Neural progenitor cell (in vitro differentiated cells): ENCODE measurements at regions not wholly inside any gene's neighbourhood (a gene's known extent, or its start where the extent isn't known, plus 50 kb on each side); places are given as distances from the start of the nearest gene placed in this dataset.

ENCODE experiments used
- EZH2phosphoT487 ChIP-seq: fragments of 200-600 bp; sonication (generic); IDR thresholded peaks from 2 replicates; pipeline ENCODE4 v1.6.1; 2017; ENCODE audit warnings: antibody characterized with exemption
- TF ChIP-seq, protein P1 (sequence below): fragments of 200-600 bp; sonication (generic); IDR thresholded peaks from 2 replicates; pipeline ENCODE4 v1.5.1; 2017; ENCODE audit warnings: antibody characterized with exemption, mild to moderate bottlenecking

DNA sequence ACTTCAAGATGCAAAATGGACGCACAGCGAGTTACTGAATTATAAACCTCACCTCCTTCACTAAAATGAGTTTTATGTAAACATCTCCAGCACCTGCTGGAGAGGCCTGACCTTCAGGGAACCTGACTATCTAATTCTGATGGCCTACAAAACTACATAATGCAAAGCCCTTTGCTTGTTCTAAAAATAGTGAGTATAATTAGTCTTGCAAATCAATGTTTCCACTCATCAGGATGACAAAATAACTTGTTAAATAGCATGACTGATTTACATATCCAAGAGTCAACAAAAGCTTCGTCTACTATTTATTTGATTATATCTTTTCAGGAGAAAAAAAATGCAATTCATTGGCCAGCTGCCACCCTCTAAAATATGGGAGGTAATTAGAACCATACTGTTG, 326.3 kb upstream of the MC4R start:
- TF ChIP-seq EZH2phosphoT487: no peak
- TF ChIP-seq, protein P1, sequence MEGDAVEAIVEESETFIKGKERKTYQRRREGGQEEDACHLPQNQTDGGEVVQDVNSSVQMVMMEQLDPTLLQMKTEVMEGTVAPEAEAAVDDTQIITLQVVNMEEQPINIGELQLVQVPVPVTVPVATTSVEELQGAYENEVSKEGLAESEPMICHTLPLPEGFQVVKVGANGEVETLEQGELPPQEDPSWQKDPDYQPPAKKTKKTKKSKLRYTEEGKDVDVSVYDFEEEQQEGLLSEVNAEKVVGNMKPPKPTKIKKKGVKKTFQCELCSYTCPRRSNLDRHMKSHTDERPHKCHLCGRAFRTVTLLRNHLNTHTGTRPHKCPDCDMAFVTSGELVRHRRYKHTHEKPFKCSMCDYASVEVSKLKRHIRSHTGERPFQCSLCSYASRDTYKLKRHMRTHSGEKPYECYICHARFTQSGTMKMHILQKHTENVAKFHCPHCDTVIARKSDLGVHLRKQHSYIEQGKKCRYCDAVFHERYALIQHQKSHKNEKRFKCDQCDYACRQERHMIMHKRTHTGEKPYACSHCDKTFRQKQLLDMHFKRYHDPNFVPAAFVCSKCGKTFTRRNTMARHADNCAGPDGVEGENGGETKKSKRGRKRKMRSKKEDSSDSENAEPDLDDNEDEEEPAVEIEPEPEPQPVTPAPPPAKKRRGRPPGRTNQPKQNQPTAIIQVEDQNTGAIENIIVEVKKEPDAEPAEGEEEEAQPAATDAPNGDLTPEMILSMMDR: no peak
